Activated CD8-positive, alpha-beta memory T cell treated with anti-CD3 and anti-CD28 coated beads, Interleukin-2, amount 10 ng/mL, durations not matched to agents 7 days and 5 days (primary cell): ENCODE measurements at regions not wholly inside any gene's neighbourhood (a gene's known extent, or its start where the extent isn't known, plus 50 kb on each side); places are given as distances from the start of the nearest gene placed in this dataset.
"Not testable (repeated sequence)": the region's sequence is repeated elsewhere in the genome, so short reads cannot be mapped to it uniquely, and the experiment has no call there.

ENCODE experiments used
- ATAC-seq: fragments of 150-1000 bp; cut with Tn5 transposase; one replicate; pipeline ENCODE4 v1.10.0; 2021; ENCODE audit warnings: moderate library complexity
- CTCF ChIA-PET: fragments of 350-600 bp; sonication (Branson Sonifier 250); formaldehyde crosslinking; loops from one replicate; lab custom pipeline; 2021; ENCODE audit warnings: antibody characterized with exemption; lab: Charles Lee
- DNase-seq: peaks from one replicate; pipeline ENCODE4 v3.0.0-alpha.2; 2020
- H3K27ac Mint-ChIP-seq: one replicate; pipeline ENCODE4 v1.8.0; 2021; ENCODE audit warnings: mild to moderate bottlenecking, mixed read lengths
- H3K27me3 Mint-ChIP-seq: one replicate; pipeline ENCODE4 v1.8.0; 2021; ENCODE audit warnings: mixed read lengths
- H3K36me3 Mint-ChIP-seq: one replicate; pipeline ENCODE4 v1.8.0; 2021; ENCODE audit warnings: mild to moderate bottlenecking, mixed read lengths
- H3K4me1 Mint-ChIP-seq: one replicate; pipeline ENCODE4 v1.8.0; 2021; ENCODE audit warnings: mixed read lengths
- H3K4me3 Mint-ChIP-seq: one replicate; pipeline ENCODE4 v1.8.0; 2021; ENCODE audit warnings: mild to moderate bottlenecking, moderate library complexity, mixed read lengths
- H3K9me3 Mint-ChIP-seq: one replicate; pipeline ENCODE4 v1.8.0; 2022; ENCODE audit warnings: low read depth, mixed read lengths

GRCh38 chr3:87448558-87448957 is 172.2 kb upstream of the POU1F1 start:
- ATAC-seq (no peak), DNase-seq (no peak)
- CTCF ChIA-PET: no interaction called here

GRCh38 chr3:87446849-87447387 is 170.5 kb upstream of the POU1F1 start:
- no peak overlapping the region for H3K4me3 Mint-ChIP-seq
- no peaks in the 10 kb centered on the region for H3K27me3 Mint-ChIP-seq
- CTCF ChIA-PET: no interaction called here
- ATAC-seq (no peak), DNase-seq (no peak)
- no peak overlapping the region for H3K27ac Mint-ChIP-seq
- H3K4me1 Mint-ChIP-seq: no peaks in the 10 kb centered on the region
- no peaks in the 10 kb centered on the region for H3K9me3 Mint-ChIP-seq
- H3K36me3 Mint-ChIP-seq: no peaks in the 10 kb centered on the region

More at GRCh38 chr3:87448558-87448957, 172.2 kb upstream of the POU1F1 start:
- H3K9me3 Mint-ChIP-seq: no peaks in the 10 kb centered on the region
- H3K4me3 Mint-ChIP-seq: no peak overlapping the region
- no peaks in the 10 kb centered on the region for H3K27me3 Mint-ChIP-seq
- H3K27ac Mint-ChIP-seq: no peak overlapping the region
- no peaks in the 10 kb centered on the region for H3K36me3 Mint-ChIP-seq
- no peaks in the 10 kb centered on the region for H3K4me1 Mint-ChIP-seq

- Mint-ChIP-seq H3K27ac (no peak overlapping the region), H3K9me3 (no peaks in the 10 kb centered on the region), H3K4me3 (no peak overlapping the region), H3K4me1 (no peaks in the 10 kb centered on the region), H3K36me3 (no peaks in the 10 kb centered on the region), H3K27me3 (no peaks in the 10 kb centered on the region)
- CTCF ChIA-PET: no interaction called here
- DNase-seq (no peak), ATAC-seq (no peak)
Measured at GRCh38 chr3:87442470-87442869, 166.1 kb upstream of the POU1F1 start.

GRCh38 chr3:87437765-87438164 is 161.4 kb upstream of the POU1F1 start:
- CTCF ChIA-PET: no interaction called here

GRCh38 chr3:87436781-87437543 is 160.6 kb upstream of the POU1F1 start:
- DNase-seq (no peak), ATAC-seq (no peak)
- H3K27ac Mint-ChIP-seq: no peak overlapping the region
- no peaks in the 10 kb centered on the region for H3K36me3 Mint-ChIP-seq
- H3K27me3 Mint-ChIP-seq: no peaks in the 10 kb centered on the region
- CTCF ChIA-PET: no interaction called here
- H3K4me3 Mint-ChIP-seq: no peak overlapping the region
- H3K4me1 Mint-ChIP-seq: peaks cover 2% of the 10 kb centered on the region
- no peaks in the 10 kb centered on the region for H3K9me3 Mint-ChIP-seq

More at GRCh38 chr3:87437765-87438164, 161.4 kb upstream of the POU1F1 start:
- DNase-seq (no peak), ATAC-seq (no peak)
- Mint-ChIP-seq H3K36me3 (no peaks in the 10 kb centered on the region), H3K27me3 (no peaks in the 10 kb centered on the region), H3K27ac (no peak overlapping the region), H3K4me3 (no peak overlapping the region), H3K9me3 (no peaks in the 10 kb centered on the region), H3K4me1 (peaks cover 2% of the 10 kb centered on the region)

- no peaks in the 10 kb centered on the region for H3K36me3 Mint-ChIP-seq
- DNase-seq: no peak
- no peak overlapping the region for H3K4me3 Mint-ChIP-seq
- no peak for ATAC-seq
- H3K27me3 Mint-ChIP-seq: no peaks in the 10 kb centered on the region
- H3K9me3 Mint-ChIP-seq: no peaks in the 10 kb centered on the region
- peaks cover 2% of the 10 kb centered on the region for H3K4me1 Mint-ChIP-seq
- no peak overlapping the region for H3K27ac Mint-ChIP-seq
- CTCF ChIA-PET: no interaction called here
Measured at GRCh38 chr3:87435926-87436620, 159.7 kb upstream of the POU1F1 start.

GRCh38 chr3:87433445-87433844 is 157.1 kb upstream of the POU1F1 start:
- ATAC-seq, H3K4me3 Mint-ChIP-seq, H3K4me1 Mint-ChIP-seq, DNase-seq, H3K9me3 Mint-ChIP-seq, H3K36me3 Mint-ChIP-seq, H3K27me3 Mint-ChIP-seq, CTCF ChIA-PET, H3K27ac Mint-ChIP-seq: not testable (repeated sequence)

- no peaks in the 10 kb centered on the region for H3K27me3 Mint-ChIP-seq
- no peaks in the 10 kb centered on the region for H3K4me1 Mint-ChIP-seq
- CTCF ChIA-PET: no interaction called here
- no peaks in the 10 kb centered on the region for H3K36me3 Mint-ChIP-seq
- DNase-seq: no peak
- H3K4me3 Mint-ChIP-seq: no peak overlapping the region
- ATAC-seq: no peak
- no peak overlapping the region for H3K27ac Mint-ChIP-seq
- H3K9me3 Mint-ChIP-seq: no peaks in the 10 kb centered on the region
Measured at GRCh38 chr3:87426918-87427317, 150.5 kb upstream of the POU1F1 start.

- ATAC-seq (no peak), DNase-seq (no peak)
- CTCF ChIA-PET: no interaction called here
- H3K4me3 Mint-ChIP-seq: no peak overlapping the region
- no peaks in the 10 kb centered on the region for H3K4me1 Mint-ChIP-seq
- no peaks in the 10 kb centered on the region for H3K27me3 Mint-ChIP-seq
- H3K36me3 Mint-ChIP-seq: no peaks in the 10 kb centered on the region
- no peaks in the 10 kb centered on the region for H3K9me3 Mint-ChIP-seq
- H3K27ac Mint-ChIP-seq: no peak overlapping the region
Measured at GRCh38 chr3:87425056-87425455, 148.7 kb upstream of the POU1F1 start.

- ATAC-seq (no peak), DNase-seq (no peak)
- Mint-ChIP-seq H3K27ac (no peak overlapping the region), H3K4me3 (no peak overlapping the region), H3K4me1 (no peaks in the 10 kb centered on the region), H3K27me3 (no peaks in the 10 kb centered on the region), H3K36me3 (no peaks in the 10 kb centered on the region), H3K9me3 (no peaks in the 10 kb centered on the region)
- CTCF ChIA-PET: no interaction called here
Measured at GRCh38 chr3:87423336-87423735, 147.0 kb upstream of the POU1F1 start.

GRCh38 chr3:87422333-87422732 is 145.9 kb upstream of the POU1F1 start:
- no peaks in the 10 kb centered on the region for H3K27me3 Mint-ChIP-seq
- CTCF ChIA-PET: no interaction called here
- no peaks in the 10 kb centered on the region for H3K4me1 Mint-ChIP-seq
- ATAC-seq (no peak), DNase-seq (no peak)
- H3K36me3 Mint-ChIP-seq: no peaks in the 10 kb centered on the region
- no peak overlapping the region for H3K4me3 Mint-ChIP-seq
- no peak overlapping the region for H3K27ac Mint-ChIP-seq
- H3K9me3 Mint-ChIP-seq: no peaks in the 10 kb centered on the region

GRCh38 chr3:87420171-87420570 is 143.8 kb upstream of the POU1F1 start:
- Mint-ChIP-seq H3K9me3 (no peaks in the 10 kb centered on the region), H3K4me1 (no peaks in the 10 kb centered on the region), H3K4me3 (no peak overlapping the region), H3K36me3 (no peaks in the 10 kb centered on the region), H3K27ac (no peak overlapping the region), H3K27me3 (no peaks in the 10 kb centered on the region)
- CTCF ChIA-PET: no interaction called here
- DNase-seq: no peak
- no peak for ATAC-seq

GRCh38 chr3:87414271-87414670 is 137.9 kb upstream of the POU1F1 start:
- Mint-ChIP-seq H3K27ac (no peak overlapping the region), H3K4me3 (no peak overlapping the region), H3K27me3 (no peaks in the 10 kb centered on the region), H3K9me3 (no peaks in the 10 kb centered on the region), H3K36me3 (no peaks in the 10 kb centered on the region), H3K4me1 (no peaks in the 10 kb centered on the region)
- ATAC-seq: no peak
- CTCF ChIA-PET: interaction anchor here (0.9 kb wide), 1 partner anchor 63 kb away, joined by 3 read pairs; no protein-coding TSS in a partner anchor
- DNase-seq: no peak

GRCh38 chr3:87413814-87414213 is 137.4 kb upstream of the POU1F1 start:
- Mint-ChIP-seq H3K4me3 (no peak overlapping the region), H3K27ac (no peak overlapping the region)
- CTCF ChIA-PET: interaction anchor here (0.9 kb wide), 1 partner anchor 64 kb away, joined by 3 read pairs; no protein-coding TSS in a partner anchor

More at GRCh38 chr3:87413814-87414213, 137.4 kb upstream of the POU1F1 start:
- no peaks in the 10 kb centered on the region for H3K36me3 Mint-ChIP-seq
- ATAC-seq (no peak), DNase-seq (no peak)
- H3K9me3 Mint-ChIP-seq: no peaks in the 10 kb centered on the region
- H3K27me3 Mint-ChIP-seq: no peaks in the 10 kb centered on the region
- H3K4me1 Mint-ChIP-seq: no peaks in the 10 kb centered on the region
